ENCODE measurements at regions not wholly inside any gene's neighbourhood (a gene's known extent, or its start where the extent isn't known, plus 50 kb on each side); places are given as distances from the start of the nearest gene placed in this dataset.
"Not testable (repeated sequence)": the region's sequence is repeated elsewhere in the genome, so short reads cannot be mapped to it uniquely, and the experiment has no call there.

GRCh38 chr2:107466984-107467773 is 359.5 kb upstream of the RGPD4 start:
- H3K27ac Mint-ChIP-seq = no peak overlapping the region
- no peaks in the 10 kb centered on the region for H3K36me3 Mint-ChIP-seq
- ATAC-seq (replicated peaks) (no peak), DNase-seq (no peak)
- no peak overlapping the region for H3K4me3 Mint-ChIP-seq
- H3K27me3 Mint-ChIP-seq = no peaks in the 10 kb centered on the region
- H3K4me1 Mint-ChIP-seq = no peaks in the 10 kb centered on the region
- H3K9me3 Mint-ChIP-seq = peaks cover 7 to 12% of the 10 kb centered on the region in 2 donors

DNA sequence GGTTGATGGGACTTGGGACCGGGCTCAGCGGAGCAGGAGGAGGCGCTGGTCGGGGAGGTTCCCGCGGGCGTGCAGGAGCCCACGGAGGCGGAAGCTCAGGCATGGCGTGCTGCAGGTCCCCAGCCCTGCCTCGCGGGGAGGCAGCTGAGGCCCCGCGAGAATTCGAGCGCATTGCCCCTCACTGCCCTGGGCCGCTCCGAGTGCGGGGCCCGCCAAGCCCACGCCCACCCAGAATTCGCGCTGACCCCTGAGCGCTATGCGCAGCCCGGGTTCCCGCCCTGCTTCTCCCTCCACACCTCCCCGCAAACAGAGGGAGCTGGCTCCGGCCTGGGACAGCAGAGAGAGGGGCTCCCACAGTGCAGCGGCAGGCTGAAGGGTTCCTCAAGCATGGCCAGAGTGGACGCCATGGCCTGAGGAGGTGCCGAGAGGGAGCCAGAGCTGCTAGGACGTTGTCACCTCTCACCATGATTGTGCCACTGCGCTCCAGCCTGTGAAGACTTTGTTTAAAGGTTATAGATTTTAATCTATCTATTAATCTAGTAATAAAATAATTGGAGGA is 357.2 kb upstream of the RGPD4 start:
- H3K36me3 Mint-ChIP-seq = no peaks in the 10 kb centered on the region
- H3K4me3 Mint-ChIP-seq = no peak overlapping the region

DNA sequence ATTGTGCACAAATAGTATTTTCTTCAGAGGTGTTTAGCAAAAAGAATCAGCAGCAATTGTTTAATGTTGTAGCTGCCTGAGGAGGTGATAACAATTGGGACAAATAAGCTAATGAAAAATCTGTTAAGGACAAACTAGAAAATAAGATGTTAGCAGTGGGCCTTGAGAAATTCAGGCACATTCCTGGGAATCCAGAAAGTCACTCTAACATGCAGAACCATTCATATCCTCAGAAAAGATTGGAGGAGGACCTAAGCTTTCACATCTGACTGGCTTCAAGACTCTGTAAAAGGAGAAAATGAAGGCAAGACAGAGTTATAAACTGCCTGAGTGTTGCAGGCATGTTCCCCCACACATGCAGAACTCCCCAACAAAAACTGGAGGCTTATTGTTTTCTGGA is 353.5 kb upstream of the RGPD4 start:
- Mint-ChIP-seq H3K27me3 (no peaks in the 10 kb centered on the region), H3K4me3 (no peak overlapping the region), H3K27ac (no peak overlapping the region), H3K36me3 (no peaks in the 10 kb centered on the region), H3K4me1 (no peaks in the 10 kb centered on the region), H3K9me3 (peaks cover 6 to 12% of the 10 kb centered on the region in 2 donors)
- ATAC-seq (replicated peaks) (no peak), DNase-seq (no peak)

More for the DNA sequence above, 357.2 kb upstream of the RGPD4 start:
- Mint-ChIP-seq H3K27ac (no peak overlapping the region), H3K9me3 (peaks cover 6 to 8% of the 10 kb centered on the region in 2 donors), H3K27me3 (no peaks in the 10 kb centered on the region), H3K4me1 (no peaks in the 10 kb centered on the region)
- DNase-seq (no peak), ATAC-seq (replicated peaks) (no peak)

DNA sequence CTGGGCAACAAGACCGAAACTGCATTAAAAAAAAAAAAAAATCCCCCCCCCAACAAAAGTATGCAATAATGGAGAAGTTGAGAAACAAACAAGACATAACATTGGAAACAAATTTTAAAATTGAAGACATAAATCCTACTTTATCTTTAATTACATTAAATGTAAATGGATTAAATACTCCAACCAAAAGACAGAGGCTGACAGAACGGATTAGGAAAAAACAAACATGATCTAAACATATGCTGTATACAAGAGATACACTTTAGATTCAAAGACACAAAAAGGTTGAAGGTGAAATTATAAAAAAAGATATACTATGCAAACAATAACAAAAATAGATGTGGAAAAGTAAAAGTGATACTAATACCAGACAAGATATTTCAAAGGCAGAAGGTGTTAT is 350.8 kb upstream of the RGPD4 start:
- H3K4me3 Mint-ChIP-seq = no peak overlapping the region
- H3K27me3 Mint-ChIP-seq = no peaks in the 10 kb centered on the region
- ATAC-seq (replicated peaks) = no peak
- peaks cover 6 to 9% of the 10 kb centered on the region in 2 donors for H3K9me3 Mint-ChIP-seq
- H3K27ac Mint-ChIP-seq = no peak overlapping the region
- H3K4me1 Mint-ChIP-seq = no peaks in the 10 kb centered on the region
- DNase-seq = no peak
- no peaks in the 10 kb centered on the region for H3K36me3 Mint-ChIP-seq

- ATAC-seq (replicated peaks) (no peak), DNase-seq (no peak)
- Mint-ChIP-seq H3K27me3 (no peaks in the 10 kb centered on the region), H3K9me3 (peaks cover 0 to 3% of the 10 kb centered on the region in 2 donors), H3K4me3 (no peak overlapping the region), H3K27ac (no peak overlapping the region), H3K36me3 (no peaks in the 10 kb centered on the region), H3K4me1 (no peaks in the 10 kb centered on the region)
These were observed 324.2 kb upstream of the RGPD4 start for GRCh38 chr2:107502539-107502938.

- Mint-ChIP-seq H3K9me3 (peaks cover 3 to 5% of the 10 kb centered on the region in 2 donors), H3K27me3 (no peaks in the 10 kb centered on the region), H3K27ac (no peak overlapping the region), H3K4me1 (no peaks in the 10 kb centered on the region), H3K4me3 (no peak overlapping the region), H3K36me3 (no peaks in the 10 kb centered on the region)
- ATAC-seq (replicated peaks) (no peak), DNase-seq (no peak)
These were observed 314.5 kb upstream of the RGPD4 start for GRCh38 chr2:107511970-107512789.

- Mint-ChIP-seq H3K36me3 (no peaks in the 10 kb centered on the region), H3K4me3 (no peak overlapping the region), H3K4me1 (no peaks in the 10 kb centered on the region), H3K9me3 (peaks cover 3 to 4% of the 10 kb centered on the region in 2 donors), H3K27me3 (no peaks in the 10 kb centered on the region), H3K27ac (no peak overlapping the region)
- ATAC-seq (replicated peaks) = no peak
- no peak for DNase-seq
These were observed 301.3 kb upstream of the RGPD4 start for GRCh38 chr2:107525406-107525805.

GRCh38 chr2:107529146-107529545 is 297.5 kb upstream of the RGPD4 start:
- H3K9me3 Mint-ChIP-seq = peaks cover 0 to 6% of the 10 kb centered on the region in 2 donors
- no peak overlapping the region for H3K27ac Mint-ChIP-seq
- no peaks in the 10 kb centered on the region for H3K4me1 Mint-ChIP-seq
- DNase-seq = no peak
- no peaks in the 10 kb centered on the region for H3K36me3 Mint-ChIP-seq
- H3K4me3 Mint-ChIP-seq = no peak overlapping the region
- ATAC-seq (replicated peaks) = no peak
- H3K27me3 Mint-ChIP-seq = no peaks in the 10 kb centered on the region

- H3K4me1 Mint-ChIP-seq = no peaks in the 10 kb centered on the region
- peaks cover 6 to 8% of the 10 kb centered on the region in 2 donors for H3K9me3 Mint-ChIP-seq
- no peak for DNase-seq
- ATAC-seq (replicated peaks) = no peak
- H3K4me3 Mint-ChIP-seq = no peak overlapping the region
- H3K27me3 Mint-ChIP-seq = no peaks in the 10 kb centered on the region
- H3K36me3 Mint-ChIP-seq = no peaks in the 10 kb centered on the region
- no peak overlapping the region for H3K27ac Mint-ChIP-seq
These were observed 296.6 kb upstream of the RGPD4 start for GRCh38 chr2:107530046-107530445.

DNA sequence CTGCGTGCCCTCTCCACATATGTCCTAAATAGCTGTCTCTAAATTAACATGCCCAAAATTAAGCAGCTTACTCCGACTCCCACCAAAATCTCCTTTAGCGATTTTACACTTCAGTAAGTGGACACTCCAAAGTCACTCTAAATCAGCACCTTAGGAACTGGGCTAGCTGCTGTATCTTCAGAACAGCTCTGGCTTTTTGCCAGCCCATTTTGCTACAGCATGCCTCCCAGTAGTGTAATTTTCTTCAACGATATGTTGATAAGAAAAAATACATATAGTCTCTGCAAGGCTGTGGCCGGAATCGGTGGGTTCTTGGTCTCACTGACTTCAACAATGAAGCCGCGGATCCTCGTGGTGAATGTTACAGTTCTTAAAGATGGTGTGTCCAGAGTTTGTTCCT is 291.8 kb upstream of the RGPD4 start:
- ATAC-seq (replicated peaks) (no peak), DNase-seq (no peak)
- H3K27ac Mint-ChIP-seq = no peak overlapping the region
- no peak overlapping the region for H3K4me3 Mint-ChIP-seq
- no peaks in the 10 kb centered on the region for H3K4me1 Mint-ChIP-seq
- no peaks in the 10 kb centered on the region for H3K27me3 Mint-ChIP-seq
- H3K9me3 Mint-ChIP-seq = peaks cover 9 to 11% of the 10 kb centered on the region in 2 donors
- H3K36me3 Mint-ChIP-seq = no peaks in the 10 kb centered on the region

GRCh38 chr2:107535905-107536689 is 290.6 kb upstream of the RGPD4 start:
- not testable (repeated sequence) for ATAC-seq (replicated peaks); H3K27ac Mint-ChIP-seq; H3K4me1 Mint-ChIP-seq; DNase-seq; H3K27me3 Mint-ChIP-seq; H3K36me3 Mint-ChIP-seq; H3K4me3 Mint-ChIP-seq
- H3K9me3 Mint-ChIP-seq = peaks cover 9 to 11% of the 10 kb centered on the region in 2 donors

GRCh38 chr2:107542314-107542740 is 284.4 kb upstream of the RGPD4 start:
- DNase-seq (no peak), ATAC-seq (replicated peaks) (no peak)
- Mint-ChIP-seq H3K4me1 (no peaks in the 10 kb centered on the region), H3K27ac (no peak overlapping the region), H3K9me3 (no peaks in the 10 kb centered on the region), H3K27me3 (no peaks in the 10 kb centered on the region), H3K36me3 (no peaks in the 10 kb centered on the region), H3K4me3 (no peak overlapping the region)

GRCh38 chr2:107543793-107544192 is 282.9 kb upstream of the RGPD4 start:
- H3K4me1 Mint-ChIP-seq = no peaks in the 10 kb centered on the region
- DNase-seq (no peak), ATAC-seq (replicated peaks) (no peak)
- no peaks in the 10 kb centered on the region for H3K36me3 Mint-ChIP-seq
- no peak overlapping the region for H3K4me3 Mint-ChIP-seq
- H3K27ac Mint-ChIP-seq = no peak overlapping the region
- no peaks in the 10 kb centered on the region for H3K9me3 Mint-ChIP-seq
- no peaks in the 10 kb centered on the region for H3K27me3 Mint-ChIP-seq

GRCh38 chr2:107545066-107545465 is 281.6 kb upstream of the RGPD4 start:
- H3K4me1 Mint-ChIP-seq = no peaks in the 10 kb centered on the region
- H3K9me3 Mint-ChIP-seq = no peaks in the 10 kb centered on the region
- DNase-seq (no peak), ATAC-seq (replicated peaks) (no peak)
- no peak overlapping the region for H3K4me3 Mint-ChIP-seq
- no peaks in the 10 kb centered on the region for H3K27me3 Mint-ChIP-seq
- no peak overlapping the region for H3K27ac Mint-ChIP-seq
- H3K36me3 Mint-ChIP-seq = no peaks in the 10 kb centered on the region
